Glutamatergic neuron (in vitro differentiated cells): ENCODE measurements at regions not wholly inside any gene's neighbourhood (a gene's known extent, or its start where the extent isn't known, plus 50 kb on each side); places are given as distances from the start of the nearest gene placed in this dataset.
"Not testable (repeated sequence)": the region's sequence is repeated elsewhere in the genome, so short reads cannot be mapped to it uniquely, and the experiment has no call there.

ENCODE experiments used
- DNase-seq: peaks from one replicate; pipeline ENCODE4 v3.0.0; 2022
- H3K27ac Mint-ChIP-seq: one replicate; pipeline ENCODE4 v1.8.0; 2020; ENCODE audit warnings: mild to moderate bottlenecking, mixed read lengths, inconsistent platforms; ENCODE audit not compliant: unreplicated experiment
- H3K27me3 Mint-ChIP-seq: one replicate; pipeline ENCODE4 v1.8.0; 2020; ENCODE audit warnings: mild to moderate bottlenecking, moderate library complexity, mixed read lengths, inconsistent platforms; ENCODE audit not compliant: unreplicated experiment
- H3K36me3 Mint-ChIP-seq: one replicate; pipeline ENCODE4 v1.8.0; 2020; ENCODE audit warnings: mild to moderate bottlenecking, mixed read lengths, inconsistent platforms; ENCODE audit not compliant: unreplicated experiment
- H3K4me1 Mint-ChIP-seq: one replicate; pipeline ENCODE4 v1.8.0; 2020; ENCODE audit warnings: mild to moderate bottlenecking, low read depth, mixed read lengths, inconsistent platforms; ENCODE audit not compliant: unreplicated experiment
- H3K4me3 Mint-ChIP-seq: one replicate; pipeline ENCODE4 v1.8.0; 2020; ENCODE audit warnings: mild to moderate bottlenecking, mixed read lengths, inconsistent platforms; ENCODE audit not compliant: unreplicated experiment
- H3K9me3 Mint-ChIP-seq: one replicate; pipeline ENCODE4 v1.8.0; 2020; ENCODE audit warnings: mild to moderate bottlenecking, moderate library complexity, mixed read lengths, inconsistent platforms; ENCODE audit not compliant: unreplicated experiment
- CTCF ChIP-seq: fragments of 200-600 bp; sonication (generic); IDR thresholded peaks from one replicate; pipeline ENCODE4 v1.5.0; 2021; ENCODE audit not compliant: partially characterized antibody, unreplicated experiment

- H3K36me3 Mint-ChIP-seq, result no peaks in the 10 kb centered on the region
- H3K27ac Mint-ChIP-seq, result no peak overlapping the region
- peaks cover 1% of the 10 kb centered on the region for H3K9me3 Mint-ChIP-seq
- no peak for TF ChIP-seq CTCF
- H3K4me1 Mint-ChIP-seq, result no peaks in the 10 kb centered on the region
- H3K27me3 Mint-ChIP-seq, result no peaks in the 10 kb centered on the region
- H3K4me3 Mint-ChIP-seq, result no peak overlapping the region
- no peak for DNase-seq
These were observed 712.8 kb downstream of the CD109 start for GRCh38 chr6:74408844-74409243.

GRCh38 chr6:74404366-74404765 is 708.4 kb downstream of the CD109 start:
- no peaks in the 10 kb centered on the region for H3K36me3 Mint-ChIP-seq
- H3K9me3 Mint-ChIP-seq, result peaks cover 1% of the 10 kb centered on the region
- H3K4me3 Mint-ChIP-seq, result no peak overlapping the region
- no peak overlapping the region for H3K27ac Mint-ChIP-seq
- DNase-seq, result no peak
- H3K4me1 Mint-ChIP-seq, result no peaks in the 10 kb centered on the region
- H3K27me3 Mint-ChIP-seq, result no peaks in the 10 kb centered on the region
- no peak for TF ChIP-seq CTCF

- no peak for DNase-seq
- H3K27me3 Mint-ChIP-seq, result no peaks in the 10 kb centered on the region
- peaks cover 1% of the 10 kb centered on the region for H3K9me3 Mint-ChIP-seq
- TF ChIP-seq CTCF, result no peak
- no peaks in the 10 kb centered on the region for H3K4me1 Mint-ChIP-seq
- H3K27ac Mint-ChIP-seq, result no peak overlapping the region
- no peaks in the 10 kb centered on the region for H3K36me3 Mint-ChIP-seq
- H3K4me3 Mint-ChIP-seq, result no peak overlapping the region
These were observed 706.8 kb downstream of the CD109 start for GRCh38 chr6:74402781-74403180.

- H3K9me3 Mint-ChIP-seq, DNase-seq, H3K4me3 Mint-ChIP-seq, H3K27ac Mint-ChIP-seq, H3K4me1 Mint-ChIP-seq, H3K27me3 Mint-ChIP-seq, H3K36me3 Mint-ChIP-seq: not testable (repeated sequence)
These were observed 682.4 kb downstream of the CD109 start for GRCh38 chr6:74378437-74378836.

GRCh38 chr6:74369556-74369993 is 673.6 kb downstream of the CD109 start:
- no peak for DNase-seq
- no peaks in the 10 kb centered on the region for H3K4me1 Mint-ChIP-seq
- TF ChIP-seq CTCF, result no peak
- no peaks in the 10 kb centered on the region for H3K27me3 Mint-ChIP-seq
- no peak overlapping the region for H3K4me3 Mint-ChIP-seq
- no peaks in the 10 kb centered on the region for H3K36me3 Mint-ChIP-seq
- H3K27ac Mint-ChIP-seq, result no peak overlapping the region
- H3K9me3 Mint-ChIP-seq, result no peaks in the 10 kb centered on the region

- Mint-ChIP-seq H3K27ac (no peak overlapping the region), H3K36me3 (no peaks in the 10 kb centered on the region), H3K4me1 (no peaks in the 10 kb centered on the region), H3K9me3 (no peaks in the 10 kb centered on the region), H3K27me3 (no peaks in the 10 kb centered on the region), H3K4me3 (no peak overlapping the region)
- TF ChIP-seq CTCF, result no peak
- no peak for DNase-seq
These were observed 672.7 kb downstream of the CD109 start for GRCh38 chr6:74368746-74369145.
